Transverse colon (tissue), 3 donors: ENCODE measurements at regions not wholly inside any gene's neighbourhood (a gene's known extent, or its start where the extent isn't known, plus 50 kb on each side); places are given as distances from the start of the nearest gene placed in this dataset.

Experiments used
- CTCF ChIP-seq, 5 experiments: fragments of 200-600 bp in 3 of 5; fragments of 450-650 bp in 2 of 5; sonication (generic) in 3 of 5; IDR thresholded peaks; 1 replicate in 2 of 5; 2 replicates in 3 of 5; pipeline ENCODE4 v1.5.1; 2016 to 2017; ENCODE audit warnings: antibody characterized with exemption in 5 of 5, inconsistent platforms in 3 of 5, mild to moderate bottlenecking in 2 of 5, moderate library complexity in 1 of 5
- EP300 ChIP-seq: sonication (generic); formaldehyde crosslinking; IDR thresholded peaks from one replicate; pipeline ENCODE4 v1.6.1; 2017; ENCODE audit warnings: antibody characterized with exemption, low read depth
- POLR2A ChIP-seq: fragments of 450-650 bp; IDR thresholded peaks from one replicate; pipeline ENCODE4 v1.6.1; 2016; ENCODE audit warnings: antibody characterized with exemption, mild to moderate bottlenecking, moderate library complexity

DNA sequence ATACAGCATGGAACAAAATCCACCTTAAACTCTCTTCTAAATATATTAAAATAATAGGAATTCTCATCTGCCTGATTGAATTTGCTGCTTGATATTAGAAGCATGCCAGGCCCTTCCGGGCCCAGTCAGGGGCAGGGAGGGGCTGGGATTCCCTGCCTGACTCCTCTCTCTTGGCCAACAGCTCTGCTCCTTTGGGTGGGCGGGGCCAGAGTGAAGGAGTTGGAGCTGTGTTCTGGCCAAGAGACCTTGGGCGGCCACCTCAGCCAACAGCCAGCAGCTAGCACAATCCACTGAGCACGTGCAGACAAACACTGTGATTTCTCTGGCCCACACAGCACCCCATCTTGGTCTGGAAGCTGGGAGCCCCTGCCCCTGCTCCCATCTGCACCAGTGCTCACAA lies 140.3 kb downstream of the PJA1 start:
- TF ChIP-seq CTCF (IDR thresholded peaks at IDR 0.05) = no peak
- no peak for TF ChIP-seq EP300
- TF ChIP-seq POLR2A = no peak
